GM21529 (cell line): ENCODE measurements at regions not wholly inside any gene's neighbourhood (a gene's known extent, or its start where the extent isn't known, plus 50 kb on each side); places are given as distances from the start of the nearest gene placed in this dataset.
A peak's percentile ranks its signal among the peaks of the same experiment; 100 is the strongest.

Experiments
- ATAC-seq: cut with Tn5 transposase; IDR thresholded peaks from one replicate; pipeline ENCODE4 v1.9.1; 2021; ENCODE audit not compliant: unreplicated experiment

GRCh38 chr2:204176306-204176705, 239.7 kb downstream of the ICOS start:
- ATAC-seq: no peak

DNA sequence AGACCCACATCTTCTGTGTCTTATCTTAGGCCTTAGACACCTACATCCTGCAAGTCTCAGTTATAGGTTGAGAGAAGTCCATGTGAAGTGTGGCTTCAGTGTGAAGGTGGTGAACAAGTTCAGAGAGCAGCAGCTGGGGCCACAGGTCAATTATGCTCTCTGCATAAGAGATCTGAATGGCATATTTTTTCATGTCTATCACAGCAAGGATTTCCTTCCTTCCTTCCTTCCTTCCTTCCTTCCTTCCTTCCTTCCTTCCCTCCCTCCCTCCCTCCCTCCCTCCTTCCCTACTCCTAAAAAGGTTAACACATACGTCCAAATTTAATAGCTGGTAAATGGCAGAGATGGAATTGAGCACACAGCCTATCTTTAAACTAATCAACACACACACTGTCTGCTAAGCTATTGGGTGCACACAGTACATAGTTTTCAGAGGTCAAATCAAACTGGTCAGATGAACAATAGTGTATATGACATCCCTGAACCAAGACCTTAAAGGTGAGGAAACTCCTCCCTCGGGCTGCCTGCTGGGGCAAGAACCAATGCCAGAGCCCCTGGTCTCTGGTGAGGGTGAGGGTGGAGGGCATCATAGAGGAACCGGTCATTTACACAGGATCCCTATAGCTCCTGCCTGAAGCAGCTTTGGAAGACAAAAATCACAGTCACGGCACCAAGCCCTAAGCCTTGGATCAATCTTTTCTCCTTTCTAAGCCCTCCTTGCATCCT, 240.9 kb downstream of the ICOS start:
- peak; percentile 37 for ATAC-seq

DNA sequence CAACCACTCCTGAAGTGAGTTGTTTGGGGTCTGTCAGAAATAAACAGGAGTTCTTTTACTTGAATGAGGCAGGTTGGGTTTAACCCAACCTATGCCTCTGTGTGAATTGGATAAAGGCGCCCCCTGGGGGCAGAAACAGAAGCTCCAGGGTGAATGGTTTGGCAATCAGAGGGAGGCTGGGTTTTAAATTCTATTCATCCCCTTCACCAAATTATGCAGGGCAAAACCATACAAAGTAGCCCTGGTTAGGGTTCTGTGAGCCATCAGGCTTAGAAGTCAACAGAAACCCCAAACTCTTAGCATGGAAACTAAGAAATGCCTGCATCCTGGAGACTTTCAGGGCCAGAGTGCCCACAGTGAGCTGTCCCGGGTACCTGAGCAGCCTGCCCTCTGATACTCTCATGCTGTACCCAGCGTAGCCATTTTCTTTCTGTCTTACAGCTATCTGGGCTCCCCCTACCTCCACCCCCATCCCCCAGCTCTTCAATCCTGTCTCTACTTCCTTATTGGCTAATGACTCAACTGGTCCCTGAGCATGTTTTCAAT, 241.5 kb downstream of the ICOS start:
- peak; percentile 87 for ATAC-seq

DNA sequence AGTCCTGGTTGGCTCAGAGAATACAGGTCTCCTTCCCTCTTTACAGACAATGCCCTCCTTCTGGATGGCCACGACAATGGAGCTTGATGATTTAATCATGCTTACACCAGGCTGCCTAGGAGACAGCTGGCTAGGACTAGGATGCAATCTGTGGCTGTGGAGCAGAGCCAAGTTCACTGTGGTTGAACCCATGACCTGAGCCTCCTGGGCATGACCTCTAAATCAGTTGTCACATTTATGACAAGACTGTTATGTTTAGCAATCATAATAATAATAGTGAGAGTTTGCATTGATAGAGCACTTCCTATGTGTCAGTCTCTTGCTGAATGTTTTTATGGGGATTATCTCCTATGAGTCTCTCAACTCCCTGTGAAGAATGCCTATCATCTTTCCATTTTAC, 244.1 kb downstream of the ICOS start:
- ATAC-seq: no peak

GRCh38 chr2:204183608-204184007, 247.0 kb downstream of the ICOS start:
- no peak for ATAC-seq

- ATAC-seq: no peak
Observed at GRCh38 chr2:204184226-204184625, 247.7 kb downstream of the ICOS start.

DNA sequence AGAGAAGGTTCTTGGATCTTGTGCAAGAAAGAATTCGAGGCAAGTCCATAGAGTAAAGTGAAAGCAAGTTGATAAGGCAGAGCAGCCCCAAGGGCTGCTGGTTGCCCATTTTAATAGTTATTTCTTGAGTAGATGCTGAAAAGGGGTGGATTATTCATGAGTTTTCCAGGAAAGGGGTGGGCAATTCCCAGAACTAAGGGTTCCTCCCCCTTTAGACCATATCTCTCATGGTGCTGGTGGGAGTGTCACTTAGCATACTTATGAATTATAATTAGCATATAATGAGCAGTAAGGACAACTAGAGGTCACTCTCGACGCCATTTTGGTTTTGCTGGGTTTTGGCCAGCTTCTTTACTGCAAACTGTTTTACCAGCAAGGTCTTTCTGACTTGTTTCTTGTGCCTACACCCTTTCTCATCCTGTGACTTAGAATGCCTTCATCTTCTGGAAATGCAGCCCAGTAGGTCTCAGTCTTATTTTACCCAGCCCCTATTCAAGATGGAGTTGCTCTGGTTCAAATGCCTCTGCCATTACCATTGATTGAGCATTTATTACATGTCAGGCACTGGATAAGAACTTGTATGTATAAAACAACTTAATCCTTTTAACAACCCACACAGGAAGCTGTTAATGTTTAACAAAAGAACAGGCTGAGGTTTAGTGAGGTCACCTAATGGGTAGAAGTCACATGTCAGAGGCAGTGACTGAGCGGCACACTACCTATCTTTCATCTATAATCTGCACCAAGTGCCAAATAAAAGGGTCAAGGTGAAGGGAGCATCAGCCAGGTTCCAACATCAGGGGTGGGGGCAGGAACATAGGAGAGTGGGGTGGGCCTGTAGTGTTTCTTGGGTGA, 250.9 kb downstream of the ICOS start:
- ATAC-seq: no peak

DNA sequence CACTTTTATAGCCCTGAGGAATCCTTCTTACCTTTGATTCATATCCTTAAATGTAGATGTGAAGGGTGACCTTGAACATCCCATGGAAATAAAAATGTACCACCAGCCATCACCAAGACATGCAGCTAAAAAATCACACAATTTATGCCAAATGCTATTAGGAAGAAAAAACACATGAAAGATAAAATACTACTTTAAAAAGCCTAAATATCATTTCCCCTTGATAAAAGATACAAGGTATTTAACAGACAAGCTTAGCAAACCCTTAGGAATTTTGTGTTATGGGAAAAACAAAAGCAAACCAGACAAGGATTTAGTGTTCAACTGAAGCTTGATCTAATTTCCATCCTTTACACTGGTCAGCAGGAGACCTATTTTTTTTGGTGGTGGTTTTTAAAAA, 255.0 kb downstream of the ICOS start:
- ATAC-seq: no peak

GRCh38 chr2:204195498-204195897, 258.9 kb downstream of the ICOS start:
- no peak for ATAC-seq

GRCh38 chr2:204197336-204198005, 260.9 kb downstream of the ICOS start:
- no peak for ATAC-seq

DNA sequence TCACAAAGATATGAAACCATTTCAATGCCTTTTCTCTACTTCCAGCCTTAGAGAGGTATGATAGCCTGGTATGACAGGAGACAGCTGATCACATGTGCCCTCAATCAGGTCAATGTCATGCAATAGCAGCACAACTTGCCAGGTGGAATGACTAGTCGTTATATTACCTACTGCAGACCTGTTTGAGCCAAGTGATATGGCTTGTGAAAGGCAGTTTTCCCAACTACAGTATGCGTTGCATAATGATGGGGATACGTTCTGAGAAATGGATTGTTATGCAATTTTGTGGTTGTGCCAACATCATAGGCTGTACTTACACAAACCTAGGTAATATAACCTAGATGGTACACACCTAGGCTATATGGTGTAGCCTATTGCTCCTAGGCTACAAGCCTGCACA, 262.8 kb downstream of the ICOS start:
- no peak for ATAC-seq

GRCh38 chr2:204201507-204201906, 264.9 kb downstream of the ICOS start:
- no peak for ATAC-seq

GRCh38 chr2:204202253-204202652, 265.7 kb downstream of the ICOS start:
- ATAC-seq: no peak

GRCh38 chr2:204203704-204204103, 267.1 kb downstream of the ICOS start:
- no peak for ATAC-seq

GRCh38 chr2:204205082-204205481, 268.5 kb downstream of the ICOS start:
- ATAC-seq: no peak

- ATAC-seq: no peak
Observed at GRCh38 chr2:204205538-204205937, 269.0 kb downstream of the ICOS start.

GRCh38 chr2:204207866-204208265, 271.3 kb downstream of the ICOS start:
- no peak for ATAC-seq

DNA sequence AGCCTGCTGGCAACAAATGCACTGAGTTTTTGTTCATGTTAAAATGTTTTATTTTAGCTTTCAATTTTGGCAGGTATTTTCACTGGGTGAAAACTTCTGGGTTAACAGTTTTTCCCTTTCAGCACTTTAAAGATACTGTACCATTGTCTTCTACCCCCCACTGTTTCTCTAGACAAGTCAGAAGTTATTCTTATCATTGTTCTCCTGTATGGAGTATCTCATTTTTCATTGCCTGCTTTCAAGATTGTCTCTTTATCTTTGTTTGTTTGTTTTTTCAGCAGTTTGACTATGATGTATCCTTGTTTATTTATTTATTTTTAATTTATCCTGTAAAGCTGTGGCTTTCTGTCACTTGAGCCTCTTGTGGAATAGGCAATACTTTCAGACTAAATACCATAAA, 277.0 kb downstream of the ICOS start:
- ATAC-seq: no peak

DNA sequence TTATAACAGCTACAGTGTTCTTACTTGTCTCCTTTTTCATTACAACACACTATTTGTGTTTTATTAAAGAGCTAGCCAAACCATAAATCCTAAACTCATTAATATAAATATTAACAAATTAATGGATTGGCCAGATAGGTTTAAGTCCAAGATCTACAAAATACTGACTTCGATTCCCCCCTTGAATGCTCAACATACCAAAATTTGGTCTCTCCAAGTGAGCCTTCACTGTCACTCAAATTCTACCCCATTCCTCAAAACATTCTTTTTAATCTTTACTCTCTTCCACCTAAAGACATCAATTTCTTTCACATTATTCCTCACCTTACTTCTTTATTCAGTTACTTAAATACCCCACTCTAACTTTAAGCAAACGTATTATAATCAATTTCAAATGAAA, 281.5 kb downstream of the ICOS start:
- ATAC-seq: no peak

- no peak for ATAC-seq
Observed at GRCh38 chr2:204219196-204219595, 282.6 kb downstream of the ICOS start.

- no peak for ATAC-seq
Observed at GRCh38 chr2:204220896-204221295, 284.3 kb downstream of the ICOS start.

DNA sequence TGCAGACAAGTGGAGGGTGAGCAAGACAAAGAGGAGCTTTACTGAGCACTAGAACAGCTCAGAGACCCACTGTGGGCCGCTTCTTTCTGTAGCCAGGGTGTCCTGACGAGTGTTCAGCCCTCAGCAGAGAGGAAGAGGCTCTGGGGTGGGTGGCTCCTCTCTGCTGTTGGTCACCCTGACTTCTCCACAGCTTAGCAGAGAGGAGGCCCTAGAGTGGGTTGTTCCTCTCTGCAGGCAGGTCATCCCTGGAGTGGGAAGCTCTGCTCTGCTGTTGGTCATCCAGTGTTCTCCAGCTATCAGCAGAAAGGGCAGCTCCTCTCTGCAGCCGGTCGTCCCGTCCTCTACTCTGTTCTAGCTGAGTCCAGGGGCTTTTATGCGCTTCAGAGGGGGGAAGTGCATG, 286.5 kb downstream of the ICOS start:
- ATAC-seq: no peak
